Endothelial cell of umbilical vein (primary cell): ENCODE measurements at regions not wholly inside any gene's neighbourhood (a gene's known extent, or its start where the extent isn't known, plus 50 kb on each side); places are given as distances from the start of the nearest gene placed in this dataset.

Source experiments
- BruUV-seq: library from RNA; stranded (reverse); fragments of 400-500 nt; replicated peaks from 2 replicates; lab custom pipeline; 2021; lab: Mats Ljungman, UMichigan
- CTCF ChIA-PET: fragments of 300-600, 350-600 bp; sonication (Branson Sonifier 250); formaldehyde crosslinking; loops from one replicate; lab custom pipeline; 2021; ENCODE audit warnings: antibody characterized with exemption, inconsistent platforms; lab: Charles Lee
- POLR2A ChIA-PET: fragments of 300-600, 350-600 bp; sonication (Branson Sonifier 250); formaldehyde crosslinking; loops from one replicate; lab custom pipeline; 2021; ENCODE audit warnings: antibody characterized with exemption, inconsistent platforms; lab: Charles Lee
- DNase-seq: peaks from one replicate; pipeline ENCODE4 v3.0.0-alpha.2; 2011; ENCODE audit warnings: low read depth, low spot score
- FAIRE-seq: peaks from 2 replicates; lab custom pipeline; 2011; peaks lifted over from hg19 to GRCh38; lab: Jason Lieb, UNC
- H2AFZ ChIP-seq: 2 replicates; pipeline ENCODE4 v1.6.0; 2012; ENCODE audit warnings: low read depth, low read length, control low read depth, inconsistent platforms
- H3K27ac ChIP-seq: 2 replicates; pipeline ENCODE4 v1.5.1; 2011; ENCODE audit warnings: low read depth, mild to moderate bottlenecking, control low read depth, low read length, moderate library complexity; ENCODE audit not compliant: insufficient read depth
- H3K27me3 ChIP-seq, 2 experiments: 2 replicates each; pipeline versions ENCODE4 v1.6.0 to v1.6.1; 2011; ENCODE audit warnings: low read length in 2 of 2, mixed read lengths in 1 of 2; ENCODE audit not compliant: control insufficient read depth in 2 of 2, insufficient read depth in 2 of 2
- H3K36me3 ChIP-seq, 2 experiments: 2 replicates in 1 of 2; 3 replicates in 1 of 2; pipeline ENCODE4 v1.5.1; 2011; ENCODE audit warnings: low read length in 2 of 2, mild to moderate bottlenecking in 1 of 2, moderate library complexity in 1 of 2; ENCODE audit not compliant: control insufficient read depth in 2 of 2, insufficient read depth in 2 of 2; ENCODE audit errors: extremely low read depth in 1 of 2
- H3K4me1 ChIP-seq: 3 replicates; pipeline ENCODE4 v1.5.1; 2011; ENCODE audit warnings: mild to moderate bottlenecking, low read length; ENCODE audit not compliant: control insufficient read depth, insufficient read depth; ENCODE audit errors: extremely low read depth
- H3K4me2 ChIP-seq: 2 replicates; pipeline ENCODE4 v1.6.1; 2011; ENCODE audit warnings: low read length, control low read depth, mixed read lengths; ENCODE audit not compliant: insufficient read depth
- H3K4me3 ChIP-seq, 3 experiments: fragments of 200-600 bp in 1 of 3; sonication (generic), shearing (Covaris generic) in 1 of 3; replicated peaks in 1 of 3; 2 replicates each; pipeline ENCODE4 v1.5.1; 2011 to 2016; ENCODE audit warnings: control low read depth in 3 of 3, low read length in 3 of 3, mild to moderate bottlenecking in 2 of 3, inconsistent platforms in 1 of 3, low read depth in 1 of 3, moderate library complexity in 1 of 3; ENCODE audit not compliant: insufficient read depth in 1 of 3
- H3K79me2 ChIP-seq: 2 replicates; pipeline ENCODE4 v1.6.0; 2012; ENCODE audit warnings: low read length, inconsistent platforms; ENCODE audit not compliant: control insufficient read depth, insufficient read depth
- H3K9ac ChIP-seq: replicated peaks from 2 replicates; pipeline ENCODE3; 2011; ENCODE audit warnings: low read length, control low read depth; ENCODE audit not compliant: insufficient read depth; ENCODE audit errors: extremely low read depth
- H3K9me1 ChIP-seq: replicated peaks from 3 replicates; pipeline ENCODE4 v1.6.0; 2011; ENCODE audit warnings: mild to moderate bottlenecking, low read length; ENCODE audit not compliant: control insufficient read depth, insufficient read depth; ENCODE audit errors: extremely low read depth
- H3K9me3 ChIP-seq: replicated peaks from 2 replicates; pipeline ENCODE4 v1.5.1; 2012; ENCODE audit warnings: low read length, inconsistent platforms; ENCODE audit not compliant: control insufficient read depth, insufficient read depth
- H4K20me1 ChIP-seq: replicated peaks from 2 replicates; pipeline ENCODE3; 2011; ENCODE audit warnings: mild to moderate bottlenecking, low read length; ENCODE audit not compliant: control insufficient read depth, insufficient read depth; ENCODE audit errors: extremely low read depth
- CTCF ChIP-seq, 2 donors: IDR thresholded peaks; 1 replicate in 1 of 2; 2 replicates in 1 of 2; pipeline ENCODE4 v1.5.1; 2011; ENCODE audit warnings: low read length in 2 of 2, mild to moderate bottlenecking in 2 of 2, moderate library complexity in 2 of 2, control low read depth in 1 of 2, inconsistent platforms in 1 of 2, low read depth in 1 of 2; ENCODE audit not compliant: insufficient read depth in 1 of 2; ENCODE audit errors: extremely low read depth in 1 of 2
- EZH2 ChIP-seq: IDR thresholded peaks from 2 replicates; pipeline ENCODE4 v1.6.1; 2012; ENCODE audit warnings: borderline replicate concordance, low read depth, mild to moderate bottlenecking, moderate library complexity, low read length, inconsistent platforms; ENCODE audit not compliant: severe bottlenecking
- FOS ChIP-seq: IDR thresholded peaks from 2 replicates; pipeline ENCODE4 v1.6.1; 2011; ENCODE audit warnings: mild to moderate bottlenecking, low read length, moderate library complexity, borderline replicate concordance; ENCODE audit not compliant: insufficient read depth
- GATA2 ChIP-seq: IDR thresholded peaks from 2 replicates; pipeline ENCODE4 v1.7.0; 2011; ENCODE audit warnings: low read depth, mild to moderate bottlenecking, moderate library complexity, mixed read lengths, low read length; ENCODE audit not compliant: insufficient read length, insufficient read depth
- JUN ChIP-seq: IDR thresholded peaks from 2 replicates; pipeline ENCODE4 v1.6.1; 2011; ENCODE audit warnings: borderline replicate concordance, low read depth; ENCODE audit not compliant: insufficient read length, insufficient read depth
- MAX ChIP-seq: IDR thresholded peaks from 2 replicates; pipeline ENCODE4 v1.6.1; 2011; ENCODE audit not compliant: insufficient read depth, insufficient read length
- MYC ChIP-seq: IDR thresholded peaks from one replicate; pipeline ENCODE4 v1.6.1; 2011; ENCODE audit warnings: mild to moderate bottlenecking, low read depth, low read length
- POLR2A ChIP-seq: IDR thresholded peaks from 2 replicates; pipeline ENCODE4 v1.6.1; 2012; ENCODE audit warnings: low read depth, mild to moderate bottlenecking, control low read depth, low read length
- POLR2AphosphoS5 ChIP-seq: IDR thresholded peaks from 2 replicates; pipeline ENCODE4 v1.6.1; 2012; ENCODE audit warnings: low read depth, mild to moderate bottlenecking, control low read depth, low read length, moderate library complexity; ENCODE audit not compliant: insufficient read depth
- dilution Hi-C: fragments of 300-500 bp; cut with MboI; formaldehyde crosslinking; loops from one replicate; pipeline ENCODE4 v1.15.0; 2019; ENCODE audit warnings: low sequenced_read_pairs; ENCODE audit not compliant: extremely low pct_ligation_motif_present
- intact Hi-C: fragments of 100-400 bp; cut with micrococcal nuclease; formaldehyde crosslinking; loops from one replicate; pipeline ENCODE4 v1.10.0; 2022

GRCh38 chr6:14273191-14273590, 155.6 kb downstream of the CD83 start:
- no peaks in the 10 kb centered on the region for H3K36me3 ChIP-seq
- TF ChIP-seq EZH2 (no peak), JUN (no peak), POLR2AphosphoS5 (no peak), POLR2A (no peak), FOS (no peak), MYC (no peak), GATA2 (no peak), MAX (no peak), CTCF (IDR thresholded peaks at IDR 0.05; ENCODE audit: extremely low read depth in 1 of 2, insufficient read depth in 1 of 2, low read depth in 1 of 2, low read length in 2 of 2) (no peak)
- no peak overlapping the region for H3K9ac ChIP-seq
- no TSS peak for BruUV-seq
- peaks cover 12% of the 10 kb centered on the region for H3K9me3 ChIP-seq
- intact Hi-C loops (no loop called here), dilution Hi-C loops (no loop called here)
- FAIRE-seq (no peak), DNase-seq (no peak)
- ChIA-PET POLR2A (no interaction called here), CTCF (no interaction called here)
- H2AFZ ChIP-seq, result no peak overlapping the region
- H3K4me2 ChIP-seq, result no peak overlapping the region
- no peak overlapping the region for H3K4me3 ChIP-seq
- no peaks in the 10 kb centered on the region for H3K27me3 ChIP-seq
- H3K9me1 ChIP-seq, result no peaks in the 10 kb centered on the region
- H4K20me1 ChIP-seq, result no peaks in the 10 kb centered on the region
- no peaks in the 10 kb centered on the region for H3K4me1 ChIP-seq
- H3K79me2 ChIP-seq, result no peaks in the 10 kb centered on the region
- H3K27ac ChIP-seq, result no peak overlapping the region
